ELF-1 (cell line): ENCODE measurements at regions not wholly inside any gene's neighbourhood (a gene's known extent, or its start where the extent isn't known, plus 50 kb on each side); places are given as distances from the start of the nearest gene placed in this dataset.
"Not testable (repeated sequence)": the region's sequence is repeated elsewhere in the genome, so short reads cannot be mapped to it uniquely, and the experiment has no call there.

Source experiments
- DNase-seq: peaks from one replicate; pipeline ENCODE4 v3.0.0-alpha.2; 2016; ENCODE audit warnings: low read depth, low spot score

DNA sequence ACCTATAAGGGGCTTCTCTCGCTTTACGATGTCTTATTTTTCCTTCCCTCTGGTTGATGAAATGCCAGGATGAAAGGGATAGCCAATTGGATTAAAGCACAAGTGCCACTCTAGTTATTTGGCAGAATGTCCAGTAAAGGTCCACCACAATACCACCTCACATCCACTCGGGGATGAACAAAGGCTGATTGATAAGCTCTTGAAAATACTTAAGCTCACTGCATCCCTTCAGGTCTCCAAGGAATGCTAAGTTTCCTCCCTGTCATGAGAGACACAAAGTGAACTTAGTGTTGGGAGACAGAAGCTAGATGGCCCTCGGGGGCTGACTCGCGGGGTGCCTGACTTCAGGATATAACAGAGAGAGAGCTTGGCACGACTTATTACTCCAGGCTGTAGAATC lies 185.9 kb upstream of the ZNF644 start:
- not testable (repeated sequence) for DNase-seq

DNA sequence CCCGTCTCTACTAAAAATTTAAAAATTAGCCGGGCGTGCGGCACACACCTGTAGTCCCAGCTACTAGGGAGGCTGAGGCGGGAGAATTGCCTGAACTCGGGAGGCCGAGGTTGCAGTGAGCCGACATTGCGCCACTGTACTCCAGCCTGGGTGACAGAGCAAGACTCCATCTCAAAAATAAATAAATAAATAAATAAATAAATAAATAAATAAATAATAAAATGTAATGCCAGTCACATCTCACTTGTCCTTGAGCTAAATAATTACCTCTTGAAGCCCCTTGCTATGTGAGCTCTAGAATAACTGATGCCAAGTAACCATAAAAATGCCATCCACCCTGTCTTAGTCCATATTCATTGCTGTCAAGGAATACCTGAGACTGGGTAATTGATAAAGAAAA lies 182.3 kb upstream of the ZNF644 start:
- not testable (repeated sequence) for DNase-seq

DNA sequence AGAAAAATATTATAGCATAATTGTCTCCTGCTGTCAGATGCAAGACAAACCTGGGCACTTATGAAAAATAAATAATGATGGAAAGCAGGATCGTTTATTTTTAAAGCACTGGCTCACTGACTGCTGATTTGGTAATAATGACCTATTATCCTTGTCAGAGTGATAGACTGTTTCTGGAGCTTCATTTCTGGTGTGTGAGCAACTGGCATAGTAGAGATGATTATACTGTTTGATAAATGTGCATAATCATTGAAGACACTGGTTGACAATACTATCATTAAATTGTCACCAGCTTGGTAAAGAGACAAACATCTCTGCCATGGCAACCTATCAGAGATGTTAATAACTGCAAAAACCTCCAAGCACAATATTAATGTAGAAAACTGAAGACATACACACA lies 179.9 kb upstream of the ZNF644 start:
- no peak for DNase-seq

DNA sequence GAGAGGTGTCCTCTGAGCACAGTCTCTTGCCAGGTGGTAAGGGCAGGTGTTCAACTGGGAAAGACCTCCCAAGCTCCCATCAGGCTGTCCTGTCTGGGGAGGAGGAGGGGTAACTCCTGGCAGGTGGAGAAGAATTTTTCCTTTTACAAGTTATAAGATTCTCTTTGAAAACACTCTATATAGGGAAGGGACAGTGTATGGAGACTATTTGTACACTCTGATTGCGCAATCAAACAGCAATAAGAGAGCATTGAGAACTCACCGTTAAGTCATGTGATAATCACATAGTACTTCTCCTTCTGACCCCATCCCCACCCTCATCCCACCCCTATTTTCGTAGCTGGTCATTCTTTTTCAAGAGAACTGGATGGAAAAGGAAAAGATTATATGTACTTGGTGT lies 179.3 kb upstream of the ZNF644 start:
- no peak for DNase-seq

DNA sequence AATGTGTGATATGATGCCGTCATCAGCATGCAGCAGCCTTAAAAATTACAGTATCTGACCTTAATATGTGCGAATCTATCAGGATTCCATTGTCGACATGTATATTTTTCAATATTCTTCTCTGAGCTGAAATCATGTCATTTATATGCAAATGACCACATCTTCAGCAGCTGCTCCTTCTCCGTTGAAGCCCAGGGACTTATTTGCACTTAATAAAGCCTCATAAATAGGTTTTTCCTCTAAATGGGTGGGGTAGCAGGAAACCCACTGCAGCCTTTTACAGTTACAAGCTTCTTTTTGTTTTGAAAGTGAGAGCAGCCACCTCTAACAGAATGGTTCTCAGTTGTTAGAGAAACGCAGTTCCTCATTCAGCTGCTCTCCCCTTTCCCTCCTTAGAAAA lies 178.8 kb upstream of the ZNF644 start:
- no peak for DNase-seq

DNA sequence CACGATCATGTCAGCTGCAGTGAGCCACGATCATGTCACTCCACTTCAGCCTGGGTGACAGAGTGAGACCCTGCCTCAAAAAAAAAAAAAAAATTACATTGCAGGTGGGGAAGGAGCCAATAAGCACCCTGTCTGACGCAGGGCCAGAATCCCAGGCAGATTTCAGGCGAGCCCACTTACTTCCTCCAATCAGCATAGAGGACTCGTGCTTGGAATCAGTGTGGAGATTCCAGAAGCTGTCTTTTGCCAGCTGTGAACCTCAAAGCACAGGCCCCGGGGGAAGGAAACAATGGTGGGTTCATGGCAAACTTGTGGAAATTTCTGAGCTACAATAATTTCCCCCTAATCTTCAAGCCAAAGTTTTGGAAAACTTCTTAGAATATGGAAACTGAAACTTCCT lies 178.2 kb upstream of the ZNF644 start:
- no peak for DNase-seq

DNA sequence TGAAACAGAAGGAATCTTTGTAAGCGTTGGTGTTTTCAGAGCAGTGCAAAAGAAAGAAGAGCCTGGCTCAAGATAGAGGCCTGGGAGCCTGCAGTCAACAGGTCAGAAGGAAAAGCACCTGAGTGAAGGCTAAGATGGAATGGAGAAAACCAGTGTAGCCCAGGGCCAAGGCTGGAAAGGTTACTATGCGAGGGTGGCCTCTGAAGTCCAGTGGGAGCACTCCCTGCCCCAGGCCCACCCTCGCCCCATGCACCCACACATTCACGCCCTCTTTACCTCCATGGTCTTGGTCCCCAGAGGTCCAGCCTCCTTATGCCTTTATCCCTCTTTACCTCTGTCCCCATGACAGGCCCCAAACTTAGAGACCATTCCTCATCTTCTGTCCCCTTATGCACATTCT lies 169.2 kb upstream of the ZNF644 start:
- DNase-seq = no peak

DNA sequence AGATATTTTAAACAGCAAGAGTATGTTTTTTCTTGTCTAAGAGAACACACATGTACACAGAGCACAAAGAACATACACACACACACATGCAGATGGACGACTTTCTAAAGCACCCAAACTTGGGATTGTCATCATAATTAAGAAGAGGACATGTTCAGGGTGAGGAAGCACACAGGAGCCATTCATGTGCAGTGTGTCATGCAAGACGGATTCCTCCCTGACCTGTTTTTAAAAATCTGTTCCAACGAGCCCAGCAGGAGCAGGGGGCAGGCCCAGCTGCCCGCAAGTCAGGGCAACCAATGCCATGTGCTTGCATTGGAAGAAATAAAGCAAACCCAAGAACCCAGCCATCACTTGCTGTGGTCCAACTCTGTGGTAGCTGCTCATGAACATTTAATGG lies 167.3 kb upstream of the ZNF644 start:
- DNase-seq = no peak

DNA sequence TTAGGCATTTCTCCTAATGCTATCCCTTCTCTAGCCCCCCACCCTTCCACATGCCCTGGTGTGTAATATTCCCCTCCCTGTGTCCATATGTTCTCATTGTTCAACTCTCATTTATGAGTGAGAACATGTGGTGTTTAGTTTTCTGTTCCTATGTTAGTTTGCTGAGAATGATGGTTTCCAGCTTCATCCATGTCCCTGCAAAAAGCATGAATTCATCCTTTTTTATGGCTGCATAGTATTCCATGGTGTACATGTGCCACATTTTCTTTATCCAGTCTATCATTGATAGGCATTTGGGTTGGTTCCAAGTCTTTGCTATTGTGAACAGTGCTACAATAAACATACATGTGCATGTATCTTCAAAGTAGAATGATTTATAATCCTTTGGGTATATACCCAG lies 161.0 kb upstream of the ZNF644 start:
- not testable (repeated sequence) for DNase-seq

DNA sequence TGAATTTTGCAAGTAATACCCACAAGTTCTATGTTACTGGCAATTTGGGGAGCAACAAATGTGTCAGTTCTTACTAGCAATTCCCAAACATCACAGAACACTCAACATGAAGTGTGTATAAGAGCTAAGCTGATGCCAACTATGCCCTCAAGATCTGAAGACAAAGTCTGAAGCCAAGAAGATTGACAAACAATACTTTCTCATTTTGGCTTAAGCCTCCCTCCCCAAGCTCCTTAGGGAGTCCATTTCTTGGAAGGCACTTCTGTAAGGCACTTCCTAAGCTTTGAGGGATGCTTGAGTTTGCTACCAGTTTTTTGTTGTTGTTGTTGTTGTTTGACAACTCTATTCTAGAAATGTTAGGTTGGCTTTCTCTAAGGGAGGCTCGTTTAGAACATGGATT lies 154.4 kb upstream of the ZNF644 start:
- DNase-seq = no peak

DNA sequence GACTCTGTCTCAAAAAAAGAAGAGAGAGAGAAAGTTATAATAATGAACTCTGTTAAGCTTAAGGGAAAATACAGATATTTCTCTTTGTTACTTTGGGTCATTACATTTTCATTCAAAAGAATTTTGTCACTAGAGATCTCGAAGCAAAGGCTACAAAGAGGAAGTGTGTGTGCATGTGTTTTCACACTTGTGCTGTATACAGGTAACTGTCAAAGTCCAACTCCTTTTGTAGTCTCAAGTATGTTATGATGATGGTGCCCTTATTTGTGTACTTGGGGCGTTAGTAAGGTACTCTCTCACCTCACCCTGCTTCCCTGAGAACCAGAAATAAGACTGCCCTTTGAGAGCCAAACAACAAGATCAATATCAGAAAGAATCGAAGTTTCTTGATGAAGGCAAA lies 152.9 kb upstream of the ZNF644 start:
- DNase-seq = no peak

DNA sequence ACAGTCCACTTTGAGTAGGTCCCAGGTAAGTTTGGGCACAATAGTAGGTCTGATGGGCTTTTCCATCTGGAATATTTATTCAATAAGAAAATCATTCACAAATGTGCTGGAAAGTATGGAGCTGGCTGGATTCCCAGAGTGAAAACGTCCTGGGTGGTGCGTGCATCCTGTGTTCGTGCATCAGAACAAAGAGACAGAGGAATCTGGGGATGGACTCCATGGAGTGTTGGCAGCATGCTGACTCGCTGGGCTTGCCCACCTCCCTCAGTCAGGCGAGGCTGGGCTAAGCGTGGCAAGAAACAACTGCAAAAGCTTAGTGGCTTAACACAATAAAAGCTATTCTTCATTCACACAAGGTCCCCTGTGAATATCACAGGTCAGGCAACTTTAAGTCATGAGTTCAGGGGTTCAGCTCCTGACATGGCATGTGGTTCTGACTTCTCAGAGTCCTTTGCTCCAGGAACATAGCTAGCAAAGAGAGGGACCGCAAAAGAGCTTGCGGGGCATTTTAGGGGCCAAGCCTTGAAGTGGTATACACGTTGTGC lies 151.6 kb upstream of the ZNF644 start:
- DNase-seq = no peak

DNA sequence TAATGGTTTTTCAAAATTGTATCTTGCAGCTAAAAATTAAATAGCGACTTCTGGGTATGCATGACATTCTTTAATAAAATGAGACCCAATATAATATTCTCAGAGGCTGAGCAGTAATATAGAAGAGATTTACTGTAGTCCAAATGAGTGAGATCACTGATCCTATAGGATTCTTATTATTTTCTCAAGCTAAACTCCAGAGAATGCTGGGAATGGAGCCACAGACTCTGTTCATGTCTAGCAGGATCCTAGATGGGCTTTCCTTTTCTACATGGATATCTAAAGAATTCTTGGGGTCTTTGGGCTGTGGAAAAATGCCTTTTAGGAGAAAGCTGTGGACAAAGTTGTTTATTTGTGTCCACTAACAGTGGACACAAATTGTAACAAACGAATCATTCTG lies 150.7 kb upstream of the ZNF644 start:
- DNase-seq = no peak

DNA sequence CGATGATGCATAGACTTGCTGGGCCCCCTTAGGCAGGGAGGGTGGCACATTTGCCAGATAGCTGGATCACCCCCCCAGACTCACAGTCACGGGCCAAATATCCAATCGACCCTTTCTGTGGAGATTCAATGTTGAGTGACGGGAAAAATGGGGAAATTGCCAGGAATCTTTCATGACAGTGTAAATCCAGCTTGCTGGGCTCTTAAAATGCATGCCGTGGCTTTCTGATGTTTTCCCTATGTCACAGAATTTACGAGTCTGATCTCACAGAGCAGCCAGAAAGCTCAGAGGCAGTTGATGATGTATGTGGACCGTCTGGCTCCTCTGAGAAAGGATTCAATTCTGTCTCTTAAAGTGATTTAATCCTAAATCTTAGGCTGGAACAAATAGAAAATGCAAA lies 150.1 kb upstream of the ZNF644 start:
- no peak for DNase-seq

DNA sequence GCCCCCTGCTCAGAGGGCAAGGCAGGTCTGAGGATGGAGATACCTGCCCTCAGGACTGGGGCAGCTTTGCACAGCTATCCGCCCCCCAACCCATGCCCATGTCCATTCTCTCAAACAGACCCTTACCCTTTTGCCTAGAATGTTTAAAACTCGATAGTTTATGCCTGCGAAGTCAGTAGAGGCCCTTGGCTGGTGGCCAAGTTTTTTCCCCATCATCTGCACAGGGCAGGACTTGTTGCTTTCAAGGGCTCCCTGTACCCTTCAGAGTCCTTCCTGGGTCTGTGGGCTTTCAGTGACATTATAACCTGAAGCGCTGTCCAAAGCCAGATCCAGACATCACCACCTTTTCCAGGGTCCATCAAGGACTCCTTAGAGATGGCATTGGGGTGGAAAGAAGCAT lies 148.7 kb upstream of the ZNF644 start:
- DNase-seq = no peak

DNA sequence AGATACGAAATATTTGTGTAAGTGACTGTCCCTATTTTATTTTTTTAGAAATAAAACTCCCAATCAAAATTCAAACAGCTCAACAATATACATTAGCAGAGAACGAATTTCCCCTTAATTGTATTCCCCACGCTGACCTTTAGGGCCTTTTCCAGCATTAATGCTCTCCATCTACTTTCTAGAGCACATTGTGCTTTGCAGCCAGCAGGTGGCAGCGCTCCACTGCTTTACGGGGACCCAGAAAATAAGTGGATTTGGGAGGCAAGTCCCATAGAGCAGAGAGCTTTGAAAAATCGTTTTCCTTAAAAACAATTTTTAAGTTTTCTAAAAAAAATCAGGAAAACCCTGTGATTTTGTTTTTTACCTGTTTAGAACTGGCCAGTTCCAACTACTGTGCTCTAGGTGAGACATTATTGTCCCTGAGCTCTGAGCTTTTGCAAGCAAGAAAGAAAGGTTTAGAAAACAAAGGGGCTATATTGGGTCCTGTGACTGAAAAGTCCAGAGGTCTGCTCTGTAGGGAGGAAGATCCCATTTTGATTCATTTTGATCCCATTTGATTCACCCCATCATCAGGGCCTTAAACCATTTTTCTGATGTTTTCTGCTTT lies 144.4 kb upstream of the ZNF644 start:
- DNase-seq = peak; percentile 72

DNA sequence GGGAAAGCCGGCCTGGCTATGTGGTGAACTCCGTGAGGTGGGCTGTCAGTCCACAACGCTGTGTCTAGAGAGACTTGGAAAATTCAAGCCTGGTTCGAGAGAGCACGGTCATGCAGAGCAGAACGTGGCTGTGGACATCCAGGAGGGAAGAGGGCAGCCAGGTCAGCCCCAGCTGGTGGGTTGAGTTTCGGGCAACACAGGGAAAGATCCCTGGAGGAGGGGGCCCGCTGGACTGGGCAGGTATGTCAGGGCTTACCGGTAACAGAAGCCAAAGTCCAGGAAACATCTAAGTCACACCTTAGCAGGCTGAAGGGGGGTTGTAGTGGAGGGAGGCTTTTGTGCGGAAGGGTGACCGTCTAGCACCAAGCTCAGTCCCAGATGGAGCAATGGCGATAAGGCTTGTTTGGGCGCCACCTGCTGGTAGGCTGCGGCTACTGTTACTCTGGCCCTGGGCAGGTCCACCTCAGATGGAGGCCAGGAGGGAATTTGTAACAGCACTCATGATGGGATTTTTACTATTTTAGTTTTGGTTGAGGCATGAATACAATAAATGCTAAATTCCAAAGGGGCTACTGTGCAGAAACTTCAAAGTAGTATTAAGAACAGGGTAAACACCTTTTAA lies 143.3 kb upstream of the ZNF644 start:
- DNase-seq = peak; percentile 92

DNA sequence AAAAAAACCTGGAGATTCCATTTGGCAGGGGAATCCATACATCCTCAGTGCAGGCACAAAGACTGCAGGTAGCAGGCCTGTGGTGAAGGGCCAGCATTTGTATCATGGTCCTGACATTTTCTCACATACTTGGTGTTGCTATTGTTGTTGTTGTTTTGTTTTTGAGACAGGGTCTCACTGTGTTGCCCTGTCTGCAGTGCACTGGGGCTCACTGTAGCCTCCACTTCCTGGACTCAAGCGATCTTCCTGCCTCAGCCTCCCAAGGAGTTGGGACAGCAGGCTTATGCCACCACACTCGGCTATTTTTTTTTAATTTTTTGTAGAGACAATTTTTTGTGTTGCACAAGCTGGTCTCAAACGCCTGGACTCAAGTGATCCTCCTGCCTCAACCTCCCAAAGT lies 140.8 kb upstream of the ZNF644 start:
- DNase-seq = no peak

DNA sequence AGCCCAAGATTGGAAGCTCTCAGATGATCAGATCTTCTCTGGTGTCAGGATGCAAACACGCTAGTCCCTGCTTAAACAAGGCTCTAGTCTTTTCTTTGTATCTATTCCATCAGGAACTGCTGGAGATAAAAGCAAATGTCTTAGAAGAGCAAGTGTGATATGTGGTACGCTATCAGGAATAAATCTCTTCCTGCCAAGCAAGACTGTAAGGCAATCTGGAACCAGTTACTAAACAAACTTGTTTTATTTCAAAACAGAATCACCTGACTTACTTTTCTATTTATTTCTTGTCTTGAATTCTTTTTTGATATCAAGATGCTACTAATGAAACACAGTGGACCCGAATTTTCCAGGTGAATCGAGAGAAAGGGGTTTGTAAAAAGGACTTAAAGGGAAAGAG lies 139.9 kb upstream of the ZNF644 start:
- no peak for DNase-seq

DNA sequence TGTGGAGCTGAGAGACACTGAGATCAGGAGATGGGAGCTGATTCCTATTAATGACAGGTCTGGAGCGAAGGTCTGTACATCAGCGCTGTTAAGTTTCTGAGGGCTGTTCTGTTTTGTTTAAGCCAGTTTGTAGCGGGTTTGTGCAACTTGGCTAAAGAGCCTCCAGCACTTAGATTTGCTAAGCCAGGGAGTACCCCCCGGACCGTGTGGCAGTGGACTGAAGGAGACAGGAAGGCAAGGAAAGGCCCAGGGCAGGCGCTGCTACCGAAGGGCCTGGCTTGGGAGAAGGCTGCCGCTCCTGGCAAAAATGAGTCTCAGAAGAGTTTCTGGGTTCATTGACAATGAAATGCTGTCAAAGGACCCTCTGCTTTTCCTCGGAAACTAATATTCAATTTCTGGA lies 139.3 kb upstream of the ZNF644 start:
- DNase-seq = no peak

DNA sequence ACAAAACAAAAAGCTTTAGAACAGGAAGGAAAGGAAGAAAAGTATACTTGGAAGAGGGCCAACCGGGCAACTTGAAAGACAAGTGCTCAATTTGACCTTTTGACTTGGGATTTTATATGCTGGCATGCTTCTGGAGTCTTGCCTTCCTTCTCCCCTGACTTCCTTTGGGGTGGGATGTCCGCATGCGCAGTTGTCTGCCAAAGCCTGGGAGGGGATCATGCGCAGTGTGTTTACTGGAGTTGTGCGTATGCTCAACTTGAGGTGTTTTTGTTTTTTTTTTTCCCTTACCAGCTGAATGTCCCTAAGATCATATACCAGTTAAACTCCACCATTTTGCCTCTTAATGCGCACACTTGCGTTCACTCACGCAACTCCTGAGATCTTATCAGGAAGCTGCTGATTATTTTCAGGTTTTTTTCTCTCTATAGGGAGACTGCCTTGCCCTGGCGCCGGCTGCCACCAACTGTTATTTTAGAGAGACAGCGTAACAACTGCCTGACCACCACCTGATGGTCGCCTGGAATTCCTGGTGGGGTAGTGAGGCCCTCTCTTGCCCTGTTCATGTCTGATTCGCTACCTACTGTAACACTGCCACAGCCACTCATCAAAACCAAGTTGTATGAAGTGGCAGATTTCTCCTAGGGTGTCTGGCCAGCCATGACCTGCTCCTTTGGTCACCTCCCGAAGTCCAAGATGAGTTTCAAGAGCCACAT lies 138.7 kb upstream of the ZNF644 start:
- DNase-seq = no peak

DNA sequence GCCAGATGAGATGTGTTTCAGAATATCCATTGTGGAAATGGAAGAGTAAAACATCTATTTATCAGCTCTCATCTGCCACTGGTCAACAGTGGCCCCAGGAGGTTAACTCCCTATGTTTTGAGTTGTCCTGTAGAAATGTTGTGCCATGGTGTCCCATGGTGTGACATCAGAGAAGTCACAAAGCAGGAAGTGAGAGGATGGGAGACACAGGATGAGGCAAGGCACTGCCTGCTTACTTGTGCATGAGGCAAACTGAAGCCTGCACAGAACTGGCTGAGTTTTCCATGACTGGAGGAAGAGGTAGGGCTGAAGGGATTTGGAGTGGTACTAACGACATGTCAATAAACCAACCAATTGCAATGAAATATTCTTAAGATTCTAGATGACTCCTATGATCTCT lies 131.5 kb upstream of the ZNF644 start:
- DNase-seq = no peak

DNA sequence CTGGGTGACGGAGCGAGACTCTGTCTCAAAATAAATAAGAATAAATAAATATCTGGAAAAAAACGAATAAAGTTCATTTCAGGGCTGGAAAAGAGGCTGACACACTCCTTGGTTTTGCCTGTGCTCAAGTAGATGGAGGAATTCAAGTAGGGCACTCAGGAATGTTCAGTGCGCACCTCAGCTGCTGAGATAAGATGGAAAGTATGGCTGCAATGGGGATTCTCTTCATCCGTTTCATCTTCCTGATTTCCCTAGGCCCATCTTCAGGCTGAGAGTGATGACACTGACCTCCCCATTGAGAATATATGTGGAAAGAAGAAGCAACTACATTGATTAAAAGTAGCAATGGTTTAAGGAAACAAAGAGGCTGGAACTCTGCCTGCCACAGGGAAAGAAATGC lies 130.5 kb upstream of the ZNF644 start:
- DNase-seq = no peak
